Stimulated activated CD8-positive, alpha-beta memory T cell treated with anti-CD3 and anti-CD28 coated beads, Interleukin-12 subunit alpha, Interleukin-12 subunit beta, amount 100 ng/mL, for 1 hour (primary cell): ENCODE measurements at regions not wholly inside any gene's neighbourhood (a gene's known extent, or its start where the extent isn't known, plus 50 kb on each side); places are given as distances from the start of the nearest gene placed in this dataset.

ENCODE experiments used
- DNase-seq: peaks from one replicate; pipeline ENCODE4 v3.0.0-alpha.2; 2020; ENCODE audit warnings: low read depth

DNA sequence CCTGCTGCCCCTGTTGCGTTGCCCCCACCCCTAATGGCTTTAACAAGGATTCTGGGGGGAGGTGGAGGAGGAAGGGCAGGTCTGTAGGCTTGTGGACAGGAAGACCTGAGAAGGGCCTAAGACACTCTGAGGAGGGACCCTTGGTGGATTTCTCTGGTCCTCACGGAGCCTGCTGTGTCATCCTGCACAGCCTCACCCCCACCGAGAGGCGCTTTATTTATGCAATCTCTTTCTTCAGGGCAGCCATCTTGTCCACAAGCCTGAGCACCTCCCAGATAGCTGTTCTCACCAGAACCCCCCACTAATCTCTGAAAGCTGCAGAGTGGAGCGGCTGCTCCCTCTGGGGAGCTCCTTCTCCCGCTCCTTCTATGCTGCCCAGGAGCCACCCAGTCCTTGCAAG, 59.3 kb upstream of the MLN start:
- DNase-seq, result no peak

DNA sequence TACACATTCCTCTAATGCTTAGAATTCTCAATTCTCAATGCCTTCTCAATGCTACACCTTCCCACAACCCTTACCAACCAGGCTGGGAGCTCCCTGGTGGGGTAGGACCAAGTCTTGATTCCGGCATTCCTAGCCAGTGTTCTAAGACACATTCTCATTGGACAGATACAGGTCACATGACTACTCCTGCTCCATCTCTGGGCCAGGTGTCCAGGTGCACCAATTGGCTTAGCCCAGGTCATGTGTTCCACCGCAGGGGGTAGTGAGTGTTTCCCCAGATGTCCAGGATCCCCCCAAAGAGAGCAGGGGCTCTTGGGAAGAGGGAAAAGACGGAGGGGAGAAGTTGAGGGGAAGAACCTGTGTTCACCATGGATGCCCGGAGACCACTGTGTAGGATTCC, 58.7 kb upstream of the MLN start:
- no peak for DNase-seq

DNA sequence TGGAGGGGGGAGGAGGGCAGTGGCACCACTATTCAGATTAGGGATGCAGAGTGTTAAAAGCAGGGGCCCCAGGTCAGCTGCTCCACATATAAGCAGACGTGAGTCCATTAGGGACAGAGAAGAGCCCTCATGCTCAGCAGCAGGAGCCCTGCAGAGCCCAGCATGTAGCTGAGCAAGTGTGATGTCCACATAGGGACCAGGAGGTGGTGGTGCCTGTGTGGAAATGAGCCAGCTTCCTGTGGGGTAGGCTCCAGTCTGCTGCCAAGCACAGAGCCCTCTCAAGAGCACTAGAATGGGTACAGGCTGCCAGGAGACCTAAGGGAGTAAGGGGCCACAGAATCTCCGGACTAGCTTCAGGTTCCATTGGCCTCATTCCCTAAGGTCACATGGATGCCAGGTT, 57.9 kb upstream of the MLN start:
- no peak for DNase-seq

DNA sequence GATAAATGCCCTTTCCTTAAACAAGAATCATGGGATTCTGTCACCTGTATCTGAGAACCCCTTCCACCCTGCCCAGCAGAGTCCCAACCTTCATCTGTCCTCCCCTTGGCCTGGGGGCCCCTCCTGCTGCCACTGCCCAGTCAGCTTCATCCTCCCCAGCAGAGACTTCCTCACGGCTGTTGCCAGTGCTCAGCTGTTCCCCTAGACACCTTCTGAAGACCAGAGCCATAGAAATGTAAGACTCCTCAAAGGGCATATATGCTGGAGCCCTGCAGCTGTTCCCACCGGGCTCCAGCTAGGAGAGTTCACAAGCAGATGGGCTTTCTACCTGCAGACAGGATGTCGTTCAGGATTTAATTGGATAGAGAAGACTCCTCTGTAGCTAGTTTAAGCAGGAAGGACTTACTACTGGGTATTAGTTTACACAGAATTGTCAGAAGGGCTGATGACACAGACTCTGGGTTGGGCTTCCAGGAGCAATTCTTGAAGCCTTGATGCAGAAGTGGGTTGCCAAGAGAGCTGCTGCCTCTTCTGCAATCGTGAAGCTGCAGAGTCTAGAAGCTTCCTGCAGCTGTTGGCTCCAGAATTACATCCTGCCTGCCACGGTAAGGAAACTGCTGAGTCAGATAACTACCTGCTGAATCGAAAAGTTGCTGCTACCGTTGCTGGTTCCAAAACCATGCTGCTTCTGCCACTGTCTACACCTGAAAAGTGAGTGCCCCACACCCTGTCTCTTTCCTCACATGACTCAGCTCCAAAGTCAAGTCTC, 57.1 kb upstream of the MLN start:
- no peak for DNase-seq

DNA sequence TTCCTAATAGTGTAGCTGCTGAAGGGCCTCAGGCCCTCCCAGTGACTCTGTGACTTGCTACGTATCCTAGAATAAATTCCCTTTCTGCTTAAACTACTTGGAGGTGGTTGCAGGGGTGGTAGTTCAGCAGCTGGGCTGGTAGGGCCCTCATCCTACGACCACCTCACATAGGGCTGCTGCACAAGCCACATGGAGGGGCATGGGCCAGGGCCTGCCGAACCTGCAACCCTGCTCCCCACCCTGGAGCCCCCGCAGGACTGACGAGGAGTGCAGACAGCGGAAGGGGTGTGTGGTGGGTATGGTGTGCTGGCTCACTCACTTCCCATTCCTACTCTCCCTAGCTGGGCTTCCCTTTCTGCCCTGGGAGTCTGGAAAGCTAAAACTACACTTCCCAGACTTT, 56.2 kb upstream of the MLN start:
- no peak for DNase-seq

DNA sequence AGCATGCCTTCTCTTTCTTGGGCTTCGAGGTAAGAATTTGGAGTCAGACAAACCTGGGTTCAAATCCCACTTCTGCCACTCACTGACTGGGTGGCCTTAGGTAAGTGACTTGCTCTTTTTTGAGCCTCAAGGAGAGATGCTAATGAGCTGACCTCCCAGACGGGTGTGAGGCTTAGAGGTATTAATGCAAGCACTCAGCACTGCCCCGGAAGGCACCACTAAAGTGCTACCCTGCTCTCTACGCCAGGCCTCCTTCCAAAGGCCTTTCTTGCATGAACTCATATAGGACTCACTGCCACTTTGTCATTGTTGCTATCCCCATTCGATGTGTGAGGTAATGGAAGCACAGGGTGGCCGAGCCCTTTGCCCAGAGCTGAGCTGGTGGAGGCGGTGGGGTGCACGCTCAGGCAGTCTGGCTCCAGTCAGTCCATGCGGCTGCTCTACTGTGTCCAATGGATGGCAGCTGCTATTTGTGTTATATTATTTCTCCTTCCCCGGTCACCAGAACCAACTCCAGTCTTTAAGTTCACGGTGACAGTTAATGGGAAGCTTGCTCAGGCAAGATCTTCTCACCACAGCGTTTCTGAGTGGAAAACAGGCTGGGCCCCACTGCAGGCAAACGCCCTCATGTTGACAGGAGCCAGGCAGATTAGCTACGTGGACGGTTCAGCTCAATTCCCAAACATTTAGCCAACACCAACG, 55.2 kb upstream of the MLN start:
- no peak for DNase-seq

DNA sequence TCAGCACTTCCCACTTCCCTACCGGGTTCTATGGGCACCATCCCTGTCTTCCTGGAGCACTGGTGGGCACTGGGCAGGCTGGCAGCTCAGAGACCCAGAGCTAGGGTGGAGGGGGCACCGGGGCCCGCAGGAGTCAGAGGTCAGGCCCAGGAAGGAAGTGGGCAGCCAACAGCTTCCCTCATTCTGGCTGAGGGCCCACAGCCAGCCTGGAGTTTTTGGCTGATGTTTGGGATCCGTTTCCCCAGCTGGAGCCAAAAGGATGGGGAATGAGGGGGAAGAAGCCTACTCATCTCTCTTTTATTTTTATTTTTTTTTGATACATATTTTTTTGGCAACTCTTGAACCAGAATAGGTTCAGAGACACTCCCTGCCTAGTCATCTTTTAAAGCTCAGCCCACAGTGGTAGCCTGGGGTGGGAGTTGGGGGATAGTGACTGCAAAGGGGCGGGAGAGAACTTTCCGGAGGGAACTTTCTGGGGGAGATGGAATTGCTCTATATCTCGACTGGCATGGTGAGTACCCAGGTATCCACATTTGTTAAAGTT, 54.2 kb upstream of the MLN start:
- DNase-seq, result no peak

DNA sequence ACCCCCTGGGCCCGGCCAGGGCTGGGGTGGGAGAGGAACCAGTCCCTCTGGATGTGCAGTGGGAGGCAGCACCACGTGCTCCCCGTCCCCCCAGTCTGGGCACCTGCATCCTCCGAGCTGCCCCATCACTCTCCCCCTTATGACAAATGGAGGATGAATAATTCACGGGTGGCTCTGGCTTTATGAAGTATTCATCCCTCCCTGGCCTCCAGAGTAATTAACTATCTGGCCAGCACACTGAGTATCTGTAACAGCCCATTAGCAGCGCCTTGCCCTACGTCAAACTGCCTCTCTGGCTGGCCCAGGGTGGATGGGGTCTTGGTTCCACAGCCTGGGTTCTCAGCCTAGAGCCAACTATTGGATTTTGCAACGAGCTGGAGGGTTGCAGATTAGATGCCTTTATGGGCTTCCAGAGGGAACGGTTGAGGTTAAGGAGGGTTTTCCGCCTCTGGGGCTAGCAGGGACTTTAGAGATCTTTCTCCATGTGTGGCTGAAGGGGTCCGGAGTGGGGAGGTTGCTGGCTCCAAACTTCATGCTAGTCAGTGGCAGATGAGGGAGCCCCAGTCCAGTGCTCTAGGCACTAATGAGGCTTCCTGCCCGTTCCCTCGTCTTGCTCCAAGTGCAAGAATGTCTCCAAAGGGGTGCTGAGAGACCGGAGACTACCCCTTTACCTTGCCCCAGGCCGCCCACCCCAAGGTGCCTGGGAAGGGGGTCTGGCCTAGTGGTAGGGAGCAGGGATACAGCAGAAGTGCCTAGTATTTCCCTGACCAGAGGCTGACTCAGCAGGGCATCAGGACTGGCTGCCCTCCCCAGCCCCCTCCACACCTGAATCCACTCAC, 53.5 kb upstream of the MLN start:
- DNase-seq, result no peak

DNA sequence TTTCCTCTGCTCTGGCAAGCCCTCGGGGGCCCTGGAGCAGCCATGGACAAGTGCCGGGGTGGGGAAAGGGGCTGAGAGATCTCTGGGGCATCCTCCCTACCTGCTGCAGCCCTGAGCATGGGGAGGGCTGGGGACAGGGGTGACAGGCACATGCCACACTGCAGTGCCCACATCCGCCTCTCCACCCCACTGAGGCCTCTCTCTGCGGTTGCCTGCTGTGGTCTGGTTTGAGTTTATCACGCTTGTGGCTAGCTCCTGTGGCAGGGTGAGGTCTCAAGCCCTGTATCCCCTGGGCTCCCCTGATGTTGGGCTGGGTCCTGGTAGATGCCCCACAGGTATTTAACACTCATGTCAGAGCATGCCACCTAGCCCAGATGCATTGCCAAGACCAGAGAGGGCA, 52.9 kb upstream of the MLN start:
- DNase-seq, result peak; percentile 43

DNA sequence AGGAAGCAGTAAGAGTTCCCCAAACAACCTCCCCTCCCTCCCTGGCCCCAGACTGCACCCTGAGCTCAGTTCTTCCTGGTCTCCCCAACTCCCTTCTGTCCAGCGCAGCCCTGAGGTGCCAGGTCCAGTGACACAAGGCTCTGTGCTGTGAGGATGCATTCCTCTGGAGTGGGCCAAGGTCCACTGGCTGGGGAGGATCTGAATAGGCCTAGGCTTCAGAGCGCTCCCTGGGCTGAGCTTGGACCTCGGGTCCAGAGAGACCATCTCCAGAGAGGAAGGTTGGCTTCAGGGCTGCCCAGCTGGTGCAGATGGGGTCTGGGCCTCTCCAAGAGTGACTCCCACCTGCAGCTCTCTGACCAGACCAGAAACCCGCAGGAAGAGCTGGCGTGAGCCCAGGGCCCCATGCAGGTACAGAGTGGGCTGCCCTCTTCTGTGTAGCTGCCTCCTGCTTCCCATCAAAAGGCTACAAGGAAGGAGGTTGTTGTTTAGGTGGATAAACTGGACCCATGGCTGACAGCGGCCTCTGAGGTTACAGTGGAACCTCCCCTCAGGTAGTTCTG, 52.3 kb upstream of the MLN start:
- no peak for DNase-seq

DNA sequence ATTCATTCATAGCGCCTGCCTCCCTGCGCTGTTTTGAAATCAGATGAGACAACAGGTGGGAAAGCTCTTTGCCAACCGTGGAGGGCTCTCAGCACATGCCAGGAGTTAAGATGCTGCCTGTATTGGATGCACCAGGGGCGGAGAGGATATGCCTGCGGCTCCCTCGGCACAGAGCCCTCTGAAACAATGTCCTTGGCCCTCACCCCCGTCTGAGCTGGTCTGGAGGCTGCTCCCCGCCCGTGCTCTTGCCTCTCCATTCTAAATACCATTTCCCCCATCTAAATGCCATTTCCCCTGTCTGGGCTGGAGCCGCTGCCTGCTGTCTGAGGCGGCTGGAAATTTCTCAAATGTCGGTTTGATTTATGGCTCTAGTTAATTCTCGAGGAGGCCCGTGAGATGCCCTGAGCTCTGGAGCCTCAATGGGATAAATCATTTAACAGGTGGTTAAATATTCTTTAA, 50.8 kb upstream of the MLN start:
- no peak for DNase-seq

DNA sequence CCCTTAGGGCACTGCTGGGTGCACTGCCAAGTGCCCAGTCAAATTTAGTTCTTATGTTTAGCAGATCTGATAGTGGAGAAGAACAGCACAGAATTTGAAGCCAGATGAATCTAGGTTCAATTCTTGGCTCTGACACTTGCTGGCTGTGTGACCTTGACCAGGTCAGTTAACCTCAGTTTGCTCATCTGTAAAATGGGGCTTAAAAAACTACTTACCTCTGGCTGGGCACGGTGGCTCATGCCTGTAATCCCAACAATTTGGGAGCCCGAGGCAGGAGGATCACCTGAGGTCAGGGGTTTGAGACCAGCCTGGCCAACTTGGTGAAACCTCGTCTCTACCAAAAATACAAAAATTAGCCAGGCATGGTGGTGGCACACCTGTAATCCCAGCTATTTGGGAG, 49.9 kb upstream of the MLN start:
- DNase-seq, result no peak
